Nephron (organoid): ENCODE measurements at regions not wholly inside any gene's neighbourhood (a gene's known extent, or its start where the extent isn't known, plus 50 kb on each side); places are given as distances from the start of the nearest gene placed in this dataset.

ENCODE experiments used
- H3K27ac Mint-ChIP-seq, 3 experiments: 2 replicates each; pipeline ENCODE4 v1.8.0; 2020; ENCODE audit warnings: mixed read lengths in 3 of 3, mild to moderate bottlenecking in 2 of 3, moderate library complexity in 1 of 3
- H3K27me3 Mint-ChIP-seq: 2 replicates; pipeline ENCODE4 v1.8.0; 2021; ENCODE audit warnings: low read depth, mild to moderate bottlenecking, moderate library complexity, mixed read lengths
- H3K36me3 Mint-ChIP-seq: 2 replicates; pipeline ENCODE4 v1.8.0; 2020; ENCODE audit warnings: low read depth, mixed read lengths
- H3K4me1 Mint-ChIP-seq: 2 replicates; pipeline ENCODE4 v1.8.0; 2020; ENCODE audit warnings: mixed read lengths
- H3K4me3 Mint-ChIP-seq, 3 experiments: 2 replicates each; pipeline ENCODE4 v1.8.0; 2020; ENCODE audit warnings: mild to moderate bottlenecking in 3 of 3, mixed read lengths in 3 of 3, moderate library complexity in 2 of 3
- H3K9me3 Mint-ChIP-seq: 2 replicates; pipeline ENCODE4 v1.8.0; 2020; ENCODE audit warnings: mixed read lengths
- TF ChIP-seq, protein P1 (sequence below), 3 experiments: fragments of 200-600 bp; sonication (generic); IDR thresholded peaks; one replicate each; pipeline ENCODE4 v1.5.0; 2021; ENCODE audit warnings: antibody characterized with exemption in 3 of 3; ENCODE audit not compliant: unreplicated experiment in 3 of 3

- TF ChIP-seq, protein P1, sequence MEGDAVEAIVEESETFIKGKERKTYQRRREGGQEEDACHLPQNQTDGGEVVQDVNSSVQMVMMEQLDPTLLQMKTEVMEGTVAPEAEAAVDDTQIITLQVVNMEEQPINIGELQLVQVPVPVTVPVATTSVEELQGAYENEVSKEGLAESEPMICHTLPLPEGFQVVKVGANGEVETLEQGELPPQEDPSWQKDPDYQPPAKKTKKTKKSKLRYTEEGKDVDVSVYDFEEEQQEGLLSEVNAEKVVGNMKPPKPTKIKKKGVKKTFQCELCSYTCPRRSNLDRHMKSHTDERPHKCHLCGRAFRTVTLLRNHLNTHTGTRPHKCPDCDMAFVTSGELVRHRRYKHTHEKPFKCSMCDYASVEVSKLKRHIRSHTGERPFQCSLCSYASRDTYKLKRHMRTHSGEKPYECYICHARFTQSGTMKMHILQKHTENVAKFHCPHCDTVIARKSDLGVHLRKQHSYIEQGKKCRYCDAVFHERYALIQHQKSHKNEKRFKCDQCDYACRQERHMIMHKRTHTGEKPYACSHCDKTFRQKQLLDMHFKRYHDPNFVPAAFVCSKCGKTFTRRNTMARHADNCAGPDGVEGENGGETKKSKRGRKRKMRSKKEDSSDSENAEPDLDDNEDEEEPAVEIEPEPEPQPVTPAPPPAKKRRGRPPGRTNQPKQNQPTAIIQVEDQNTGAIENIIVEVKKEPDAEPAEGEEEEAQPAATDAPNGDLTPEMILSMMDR (IDR thresholded peaks at IDR 0.05; ENCODE audit: unreplicated experiment in 3 of 3) = no peak
- Mint-ChIP-seq H3K27me3 (peaks cover 3% of the 10 kb centered on the region), H3K4me1 (no peaks in the 10 kb centered on the region), H3K36me3 (no peaks in the 10 kb centered on the region), H3K27ac (no peak overlapping the region), H3K9me3 (no peaks in the 10 kb centered on the region), H3K4me3 (no peak overlapping the region)
Observed at GRCh38 chr5:167453246-167454030, 838.0 kb upstream of the WWC1 start.

- Mint-ChIP-seq H3K36me3 (no peaks in the 10 kb centered on the region), H3K4me3 (no peak overlapping the region), H3K27ac (no peak overlapping the region), H3K4me1 (no peaks in the 10 kb centered on the region), H3K9me3 (peaks cover 7% of the 10 kb centered on the region), H3K27me3 (no peaks in the 10 kb centered on the region)
- TF ChIP-seq, protein P1 (IDR thresholded peaks at IDR 0.05; ENCODE audit: unreplicated experiment in 3 of 3) = no peak
Observed at GRCh38 chr5:167458412-167458811, 833.0 kb upstream of the WWC1 start.

DNA sequence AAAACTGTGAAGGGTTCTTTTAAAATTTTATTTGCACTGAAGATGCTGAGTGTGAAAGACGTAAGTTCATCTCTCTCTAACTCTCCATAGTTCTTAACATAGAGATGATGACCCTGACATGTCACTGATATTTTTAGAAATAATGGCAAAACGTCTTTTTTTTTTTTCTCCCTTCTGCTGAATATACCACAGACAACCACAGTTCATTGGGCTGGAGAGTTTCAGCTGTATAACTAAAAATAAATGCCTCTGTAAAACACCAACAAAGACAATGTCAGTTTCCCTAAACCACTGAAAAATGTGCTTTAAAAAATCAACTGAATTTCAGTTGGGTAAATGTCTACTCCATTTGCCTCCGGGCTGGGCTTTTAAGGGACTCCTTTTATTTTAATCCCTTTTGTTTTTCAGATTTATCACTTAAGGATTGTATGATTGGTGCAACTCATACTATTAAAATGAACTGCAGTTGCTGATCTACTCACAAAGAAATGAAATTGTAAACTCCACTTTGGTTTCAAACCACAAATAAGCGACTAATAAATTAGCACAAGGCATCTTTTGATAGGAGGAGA is 830.9 kb upstream of the WWC1 start:
- H3K36me3 Mint-ChIP-seq = no peaks in the 10 kb centered on the region
- peaks cover 7% of the 10 kb centered on the region for H3K9me3 Mint-ChIP-seq
- no peak overlapping the region for H3K4me3 Mint-ChIP-seq
- no peaks in the 10 kb centered on the region for H3K4me1 Mint-ChIP-seq
- H3K27ac Mint-ChIP-seq = no peak overlapping the region
- TF ChIP-seq, protein P1 (IDR thresholded peaks at IDR 0.05; ENCODE audit: unreplicated experiment in 3 of 3) = no peak
- H3K27me3 Mint-ChIP-seq = no peaks in the 10 kb centered on the region

GRCh38 chr5:167463939-167464338 is 827.5 kb upstream of the WWC1 start:
- no peak overlapping the region for H3K27ac Mint-ChIP-seq
- H3K4me3 Mint-ChIP-seq = no peak overlapping the region
- H3K4me1 Mint-ChIP-seq = no peaks in the 10 kb centered on the region
- peaks cover 7% of the 10 kb centered on the region for H3K9me3 Mint-ChIP-seq
- TF ChIP-seq, protein P1 (IDR thresholded peaks at IDR 0.05; ENCODE audit: unreplicated experiment in 3 of 3) = no peak
- no peaks in the 10 kb centered on the region for H3K27me3 Mint-ChIP-seq
- H3K36me3 Mint-ChIP-seq = no peaks in the 10 kb centered on the region

DNA sequence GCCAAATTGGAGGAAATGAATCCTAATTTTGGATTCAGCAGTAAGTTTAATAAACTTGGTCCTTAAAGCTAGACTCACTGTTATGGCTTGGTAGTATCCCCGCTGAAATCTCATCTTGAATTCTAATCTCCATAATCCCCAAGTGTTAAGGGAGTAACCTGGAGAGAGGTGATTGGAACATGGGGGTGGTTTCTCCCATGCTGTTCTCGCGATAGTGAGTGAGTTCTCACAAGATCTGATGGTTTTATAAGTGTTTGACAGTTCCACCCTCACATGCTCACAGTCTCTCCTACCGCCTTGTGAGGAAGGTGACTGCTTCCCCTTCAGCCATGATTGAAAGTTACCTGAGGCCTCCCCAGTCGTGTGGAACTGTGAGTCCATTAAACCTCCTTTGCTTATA is 824.5 kb upstream of the WWC1 start:
- no peaks in the 10 kb centered on the region for H3K36me3 Mint-ChIP-seq
- TF ChIP-seq, protein P1 (IDR thresholded peaks at IDR 0.05; ENCODE audit: unreplicated experiment in 3 of 3) = no peak
- H3K27me3 Mint-ChIP-seq = no peaks in the 10 kb centered on the region
- H3K27ac Mint-ChIP-seq = no peak overlapping the region
- H3K4me3 Mint-ChIP-seq = no peak overlapping the region
- peaks cover 11% of the 10 kb centered on the region for H3K4me1 Mint-ChIP-seq
- peaks cover 7% of the 10 kb centered on the region for H3K9me3 Mint-ChIP-seq
